Lower leg skin (tissue), 4 donors: ENCODE measurements at regions not wholly inside any gene's neighbourhood (a gene's known extent, or its start where the extent isn't known, plus 50 kb on each side); places are given as distances from the start of the nearest gene placed in this dataset.
A peak's percentile ranks its signal among the peaks of the same experiment; 100 is the strongest.

Experiments
- DNase-seq, 2 donors: peaks; one replicate each; pipeline ENCODE4 v3.0.0-alpha.2; 2019; ENCODE audit warnings: low spot score in 2 of 2
- H3K4me3 ChIP-seq: fragments of 200-600 bp; sonication (generic); 2 replicates; pipeline ENCODE4 v1.5.1; 2017; ENCODE audit warnings: mild to moderate bottlenecking, low read depth; ENCODE audit not compliant: poor library complexity, severe bottlenecking
- CTCF ChIP-seq, 3 donors: fragments of 450-650 bp; IDR thresholded peaks; one replicate each; pipeline ENCODE4 v1.5.1; 2016; ENCODE audit warnings: antibody characterized with exemption in 3 of 3, mild to moderate bottlenecking in 3 of 3, moderate library complexity in 2 of 3
- POLR2A ChIP-seq, 2 donors: fragments of 450-650 bp; IDR thresholded peaks; one replicate each; pipeline ENCODE4 v1.6.1; 2016 to 2017; ENCODE audit warnings: antibody characterized with exemption in 2 of 2, mild to moderate bottlenecking in 1 of 2, moderate library complexity in 1 of 2
- WGBS, 2 donors: methylation state at CpG; one replicate each; pipeline ENCODE4 v1.1.5; 2018; 5-methylcytosine and 5-hydroxymethylcytosine counted together
- intact Hi-C: fragments of 100-400 bp; cut with DNase I; formaldehyde crosslinking; loops from one replicate; pipeline ENCODE4 v1.15.0; 2023; ENCODE audit warnings: low total_unique reads

GRCh38 chr18:60538891-60539290 lies 166.3 kb upstream of the MC4R start:
- intact Hi-C loops: no loop called here
- no peak for DNase-seq
- no peak for TF ChIP-seq POLR2A (IDR thresholded peaks at IDR 0.05)
- TF ChIP-seq CTCF (IDR thresholded peaks at IDR 0.05): no peak
- WGBS, 2 donors: 57 to 59% methylated on average over 2 of the region's 2 CpGs
- no peak overlapping the region for H3K4me3 ChIP-seq

GRCh38 chr18:60541661-60542060 lies 169.1 kb upstream of the MC4R start:
- TF ChIP-seq POLR2A (IDR thresholded peaks at IDR 0.05): no peak
- TF ChIP-seq CTCF (IDR thresholded peaks at IDR 0.05): no peak
- no peak overlapping the region for H3K4me3 ChIP-seq
- no peak for DNase-seq
- intact Hi-C loops: no loop called here

- 89 to 91% methylated on average over 2 of the region's 2 CpGs for WGBS, 2 donors
- DNase-seq: no peak
- intact Hi-C loops: no loop called here
- TF ChIP-seq CTCF (IDR thresholded peaks at IDR 0.05) (no peak), POLR2A (IDR thresholded peaks at IDR 0.05) (no peak)
- H3K4me3 ChIP-seq: no peak overlapping the region
Measured at GRCh38 chr18:60543646-60544045, 171.1 kb upstream of the MC4R start.

GRCh38 chr18:60549338-60549960 lies 176.9 kb upstream of the MC4R start:
- DNase-seq: peak in 1 of 2 donors; percentile 37
- WGBS, 2 donors: 0 to 2% methylated on average over 2 of the region's 2 CpGs
- intact Hi-C loops: loop anchor here (5.0 kb wide), 1 partner anchor 557 kb away; no protein-coding TSS in a partner anchor
- TF ChIP-seq CTCF (IDR thresholded peaks at IDR 0.05) (no peak), POLR2A (IDR thresholded peaks at IDR 0.05) (no peak)
- H3K4me3 ChIP-seq: no peak overlapping the region

GRCh38 chr18:60552948-60553347 lies 180.4 kb upstream of the MC4R start:
- H3K4me3 ChIP-seq: no peak overlapping the region
- WGBS, 2 donors: 91 to 93% methylated on average over 5 to 8 of the region's 8 CpGs
- DNase-seq: no peak
- intact Hi-C loops: loop anchor here (10.0 kb wide), 1 partner anchor 718 kb away; no protein-coding TSS in a partner anchor
- TF ChIP-seq POLR2A (IDR thresholded peaks at IDR 0.05): no peak
- no peak for TF ChIP-seq CTCF (IDR thresholded peaks at IDR 0.05)

- no peak overlapping the region for H3K4me3 ChIP-seq
- TF ChIP-seq POLR2A (IDR thresholded peaks at IDR 0.05) (no peak), CTCF (IDR thresholded peaks at IDR 0.05) (no peak)
- 64 to 70% methylated on average over 3 of the region's 3 CpGs for WGBS, 2 donors
- no peak for DNase-seq
- intact Hi-C loops: loop anchor here (10.0 kb wide), 1 partner anchor 720 kb away; no protein-coding TSS in a partner anchor
Measured at GRCh38 chr18:60554967-60555366, 182.4 kb upstream of the MC4R start.
